NCI-H526 (cell line): ENCODE measurements at regions not wholly inside any gene's neighbourhood (a gene's known extent, or its start where the extent isn't known, plus 50 kb on each side); places are given as distances from the start of the nearest gene placed in this dataset.
A peak's percentile ranks its signal among the peaks of the same experiment; 100 is the strongest.

Experiments used
- DNase-seq, 2 experiments: peaks; one replicate each; lab custom pipeline; 2025; lab: John Stamatoyannopoulos, UW

DNA sequence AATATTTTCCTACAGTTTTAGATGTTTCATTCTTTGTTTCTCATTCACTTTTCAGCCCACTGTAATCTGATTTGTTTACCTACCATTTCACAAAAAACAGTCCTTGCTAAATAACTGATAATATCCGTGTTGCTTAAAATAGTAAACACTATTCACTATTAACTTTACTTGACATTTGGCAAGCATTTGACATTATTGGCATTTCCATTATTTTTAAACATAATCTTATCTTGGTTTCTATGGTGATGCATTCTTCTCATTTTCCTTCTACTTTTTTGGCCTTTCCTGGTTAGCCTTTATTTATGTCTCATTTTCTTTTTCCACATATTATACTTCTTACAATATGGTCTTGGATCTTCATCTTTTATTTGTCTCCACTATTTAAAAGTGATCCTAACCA is 715.3 kb downstream of the DNAJB9 start:
- DNase-seq = no peak

DNA sequence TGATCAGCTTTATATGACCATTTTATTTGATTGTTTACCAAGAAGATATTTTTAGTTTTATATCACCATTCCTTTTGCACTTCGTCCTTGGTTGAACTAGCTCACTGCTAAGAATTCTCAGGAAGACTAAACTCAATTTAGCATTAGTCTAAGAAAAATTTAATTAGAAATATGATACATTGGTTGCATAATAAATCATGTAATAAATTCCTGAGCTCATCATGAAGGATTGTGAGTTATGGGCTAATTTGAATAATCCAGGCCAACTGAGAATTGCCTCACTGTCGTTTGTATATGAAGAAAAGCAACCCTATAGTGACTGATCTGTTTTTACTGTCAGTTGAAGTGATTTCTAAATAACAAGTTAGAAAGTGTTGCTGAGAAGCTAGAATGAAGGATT is 725.5 kb downstream of the DNAJB9 start:
- DNase-seq = no peak

GRCh38 chr7:109308816-109309215 is 739.1 kb downstream of the DNAJB9 start:
- no peak for DNase-seq

- DNase-seq = no peak
Measured at GRCh38 chr7:109309790-109310189, 740.1 kb downstream of the DNAJB9 start.

- DNase-seq = no peak
Measured at GRCh38 chr7:109318136-109318535, 748.5 kb downstream of the DNAJB9 start.

- no peak for DNase-seq
Measured at GRCh38 chr7:109322833-109323232, 753.2 kb downstream of the DNAJB9 start.

GRCh38 chr7:109331423-109331822 is 761.7 kb downstream of the DNAJB9 start:
- no peak for DNase-seq

DNA sequence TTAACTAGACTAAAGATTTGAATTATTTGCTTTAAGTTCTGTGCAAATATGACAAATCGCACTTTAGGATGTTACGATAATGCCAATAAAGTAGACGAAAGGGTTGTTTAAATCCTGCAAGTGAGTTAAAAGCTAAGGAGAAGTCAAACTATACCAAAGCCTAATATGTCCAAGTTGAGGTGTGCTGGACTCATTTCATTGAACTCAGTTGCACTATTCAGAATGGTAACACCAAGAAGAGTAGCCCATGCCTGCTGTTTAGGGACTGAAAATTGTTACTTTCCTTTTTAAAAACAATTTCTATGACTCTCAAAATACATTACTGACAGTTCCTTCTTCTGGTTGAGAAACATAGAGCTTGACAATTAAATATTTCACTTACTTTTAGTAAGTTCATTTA is 766.3 kb downstream of the DNAJB9 start:
- no peak for DNase-seq

DNA sequence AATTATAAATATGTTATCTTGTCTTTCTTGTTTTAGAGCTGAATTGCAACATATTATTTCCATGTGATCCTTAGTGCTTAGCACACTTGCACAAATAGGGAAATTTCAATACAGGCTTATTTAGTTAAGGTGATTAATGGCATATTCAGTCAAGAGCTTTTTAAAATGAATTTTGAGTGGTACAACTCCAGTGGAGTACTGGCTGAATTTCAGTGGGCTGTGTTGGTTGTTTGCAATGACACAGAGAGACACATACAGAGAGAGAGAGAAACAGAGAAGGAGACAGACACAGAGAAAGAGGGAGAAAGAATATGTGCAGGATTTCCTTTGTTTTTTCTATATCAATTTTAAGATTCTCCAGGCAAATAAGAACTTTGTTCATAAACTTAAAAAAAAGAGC is 766.9 kb downstream of the DNAJB9 start:
- DNase-seq = no peak

DNA sequence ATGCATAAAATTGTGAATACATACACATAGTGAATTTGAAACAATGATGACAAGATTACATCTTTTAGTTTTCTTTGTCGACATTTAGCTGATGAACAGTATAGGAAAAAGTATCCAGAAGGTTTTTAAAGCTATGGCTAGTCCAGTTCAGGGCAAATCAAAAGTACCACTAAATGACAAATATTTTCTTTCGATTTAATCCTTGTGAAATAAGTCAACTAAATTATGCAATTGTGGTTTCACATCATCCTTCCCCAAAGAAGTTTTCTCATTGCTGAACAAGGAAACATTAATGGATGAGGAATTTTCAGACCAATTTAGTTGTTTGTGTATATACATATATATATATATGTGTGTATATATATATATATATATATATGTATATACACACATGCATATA is 774.0 kb downstream of the DNAJB9 start:
- DNase-seq = no peak

GRCh38 chr7:109351493-109351892 is 781.8 kb downstream of the DNAJB9 start:
- no peak for DNase-seq

DNA sequence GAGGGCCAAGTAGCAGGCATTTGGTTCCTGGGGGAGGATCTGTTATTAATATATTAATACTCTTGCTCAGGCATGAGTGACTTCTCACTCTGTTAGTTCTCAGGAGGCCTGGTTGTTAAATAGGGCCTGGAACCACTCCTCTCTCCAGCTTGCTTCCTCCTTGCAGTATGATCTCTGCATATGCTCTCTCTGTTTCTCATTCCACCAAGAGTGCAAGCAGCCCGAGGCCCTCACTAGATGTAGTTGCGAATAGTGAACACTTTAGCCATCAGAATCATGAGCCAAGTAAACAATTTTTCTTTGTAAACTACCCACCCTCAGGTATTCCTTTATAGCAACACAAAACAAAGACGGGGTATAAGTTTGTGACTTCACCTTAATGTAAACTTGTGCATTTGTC is 784.3 kb downstream of the DNAJB9 start:
- peak in 1 of 2 experiments; percentile 2 for DNase-seq

- no peak for DNase-seq
Measured at GRCh38 chr7:109354552-109354951, 784.9 kb downstream of the DNAJB9 start.

DNA sequence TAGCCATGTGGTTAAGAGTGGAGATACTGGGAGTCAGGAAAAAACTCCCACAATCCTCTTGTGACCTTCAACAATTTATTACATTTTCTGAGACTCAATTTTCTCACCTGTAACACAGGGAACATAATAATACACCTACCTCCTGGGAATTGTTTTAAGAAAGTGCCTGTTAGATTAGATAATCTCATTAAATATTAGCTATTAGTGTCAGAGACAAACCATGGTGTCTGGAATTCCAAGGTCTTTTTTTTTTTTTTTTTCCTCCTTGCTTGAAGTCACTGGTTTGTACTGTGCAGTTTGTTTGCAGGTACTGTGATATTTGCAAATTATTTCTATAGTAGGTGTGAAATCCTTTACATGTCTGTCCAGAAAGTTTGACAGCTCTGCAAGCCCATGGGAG is 806.1 kb downstream of the DNAJB9 start:
- DNase-seq = no peak

GRCh38 chr7:109376576-109376975 is 806.9 kb downstream of the DNAJB9 start:
- no peak for DNase-seq

GRCh38 chr7:109377076-109377884 is 807.6 kb downstream of the DNAJB9 start:
- no peak for DNase-seq

GRCh38 chr7:109386959-109387358 is 817.3 kb downstream of the DNAJB9 start:
- no peak for DNase-seq

DNA sequence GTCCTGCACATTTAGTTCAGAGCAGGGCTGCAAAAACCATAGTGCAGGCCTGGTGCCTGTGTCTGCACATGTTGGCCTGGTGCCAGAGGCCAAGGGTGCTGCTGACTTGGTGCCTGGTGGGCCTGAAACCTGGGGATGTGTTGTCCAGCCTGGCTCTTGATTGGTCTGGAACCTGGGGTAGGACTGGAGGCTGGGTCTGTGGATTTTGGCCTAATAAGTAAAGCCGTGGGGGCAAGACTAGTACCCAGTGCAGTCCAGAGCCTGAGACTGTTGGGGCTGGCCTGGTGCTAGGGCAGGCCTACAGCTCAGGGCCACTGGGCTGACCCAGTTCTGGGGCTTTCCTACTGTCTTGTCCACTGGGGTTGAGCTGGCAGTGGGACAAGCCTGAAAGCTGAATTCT is 817.9 kb downstream of the DNAJB9 start:
- DNase-seq = no peak

DNA sequence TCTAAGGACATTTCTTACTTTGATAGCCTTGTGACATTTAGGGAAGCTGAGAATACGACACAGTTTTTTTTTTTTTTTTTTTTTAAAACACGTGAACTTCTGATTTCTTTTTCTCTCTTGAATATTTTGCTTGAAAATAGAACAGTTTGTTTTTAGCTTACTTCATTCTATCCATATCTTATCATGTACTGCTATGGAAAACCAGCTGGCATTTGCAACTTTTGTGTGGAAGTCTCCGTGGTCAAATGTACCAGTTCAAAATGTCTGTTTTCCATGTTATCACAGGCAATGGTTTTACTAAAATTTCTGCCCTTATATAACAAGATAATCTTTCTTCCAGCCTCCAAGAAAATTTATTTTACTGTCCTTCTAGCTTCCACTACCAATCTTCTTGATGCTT is 821.6 kb downstream of the DNAJB9 start:
- DNase-seq = no peak

GRCh38 chr7:109402107-109402506 is 832.4 kb downstream of the DNAJB9 start:
- no peak for DNase-seq

DNA sequence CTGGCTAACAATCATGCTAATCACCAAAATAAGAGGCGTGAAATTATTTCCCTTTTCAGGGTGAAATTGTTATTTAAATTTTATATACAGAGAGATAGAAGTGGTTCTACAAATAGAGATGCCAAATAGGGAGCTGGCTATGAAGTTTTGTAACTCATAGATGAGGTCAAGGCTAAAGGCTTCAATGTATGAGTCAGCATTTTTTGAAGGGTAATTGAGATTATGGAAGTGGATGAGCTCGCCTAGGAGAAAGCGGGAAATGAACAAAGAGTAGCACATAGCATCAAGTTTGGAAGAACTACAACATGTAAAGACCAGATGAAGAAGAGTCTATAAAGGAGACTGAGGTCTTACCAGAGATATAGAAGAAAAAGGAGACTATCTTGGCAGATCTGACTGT is 838.1 kb downstream of the DNAJB9 start:
- no peak for DNase-seq

GRCh38 chr7:109437957-109438356 is 868.3 kb downstream of the DNAJB9 start:
- DNase-seq = no peak

GRCh38 chr7:109449760-109450159 is 880.1 kb downstream of the DNAJB9 start:
- no peak for DNase-seq

GRCh38 chr7:109456116-109456515 is 886.4 kb downstream of the DNAJB9 start:
- DNase-seq = no peak
